Adipocyte (in vitro differentiated cells): ENCODE measurements at regions not wholly inside any gene's neighbourhood (a gene's known extent, or its start where the extent isn't known, plus 50 kb on each side); places are given as distances from the start of the nearest gene placed in this dataset.

Experiments
- DNase-seq: peaks from one replicate; pipeline ENCODE4 v3.0.0-alpha.2; 2015; ENCODE audit warnings: low read depth
- H3K27me3 ChIP-seq: replicated peaks from 2 replicates; pipeline ENCODE4 v1.7.0; 2013; ENCODE audit warnings: mild to moderate bottlenecking, low read length, moderate library complexity; ENCODE audit not compliant: control insufficient read depth, insufficient read depth
- H3K36me3 ChIP-seq: 2 replicates; pipeline ENCODE4 v1.7.0; 2013; ENCODE audit warnings: low read length, mild to moderate bottlenecking, moderate library complexity; ENCODE audit not compliant: control insufficient read depth, insufficient read depth, severe bottlenecking
- H3K4me1 ChIP-seq: 2 replicates; pipeline ENCODE4 v1.7.0; 2013; ENCODE audit warnings: mild to moderate bottlenecking, low read length, moderate library complexity; ENCODE audit not compliant: control insufficient read depth, insufficient read depth
- H3K4me3 ChIP-seq: 2 replicates; pipeline ENCODE4 v1.7.0; 2013; ENCODE audit warnings: mild to moderate bottlenecking, low read length, moderate library complexity
- H3K9ac ChIP-seq: 2 replicates; pipeline ENCODE4 v1.7.0; 2013; ENCODE audit warnings: mild to moderate bottlenecking, low read length, moderate library complexity
- H3K9me3 ChIP-seq: 2 replicates; pipeline ENCODE4 v1.7.0; 2013; ENCODE audit warnings: mild to moderate bottlenecking, low read length, moderate library complexity; ENCODE audit not compliant: control insufficient read depth

- no peaks in the 10 kb centered on the region for H3K36me3 ChIP-seq
- H3K4me3 ChIP-seq = no peak overlapping the region
- H3K9me3 ChIP-seq = no peaks in the 10 kb centered on the region
- no peak for DNase-seq
- no peak overlapping the region for H3K9ac ChIP-seq
- H3K27me3 ChIP-seq = no peaks in the 10 kb centered on the region
- no peaks in the 10 kb centered on the region for H3K4me1 ChIP-seq
Observed at GRCh38 chr7:93636276-93636675, 61.8 kb upstream of the CALCR start.

DNA sequence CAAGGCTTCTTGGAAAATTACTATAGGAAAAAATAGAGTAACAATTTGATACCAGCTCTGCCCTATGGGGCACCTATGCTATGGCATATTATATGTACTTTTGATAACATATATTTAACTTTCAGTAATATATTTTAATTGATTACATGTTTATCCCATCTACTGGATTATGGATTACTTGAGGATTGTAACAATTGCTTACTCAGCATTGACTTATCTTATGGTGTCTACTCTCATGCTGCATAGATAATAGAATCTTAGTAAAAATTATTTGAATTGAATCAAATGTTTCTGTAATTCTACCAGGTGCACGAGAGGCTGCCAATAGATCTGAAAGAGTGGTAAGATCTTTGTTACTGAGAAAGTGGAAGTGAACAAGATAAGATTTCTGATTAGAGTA is 57.8 kb upstream of the CALCR start:
- no peak for DNase-seq
- H3K9me3 ChIP-seq = peaks cover under 1% of the 10 kb centered on the region
- no peak overlapping the region for H3K4me3 ChIP-seq
- no peak overlapping the region for H3K9ac ChIP-seq
- no peaks in the 10 kb centered on the region for H3K27me3 ChIP-seq
- no peaks in the 10 kb centered on the region for H3K4me1 ChIP-seq
- no peaks in the 10 kb centered on the region for H3K36me3 ChIP-seq

GRCh38 chr7:93629291-93629801 is 54.8 kb upstream of the CALCR start:
- Histone ChIP-seq H3K36me3 (no peaks in the 10 kb centered on the region), H3K27me3 (no peaks in the 10 kb centered on the region), H3K9me3 (peaks cover 10% of the 10 kb centered on the region), H3K4me3 (no peak overlapping the region), H3K4me1 (no peaks in the 10 kb centered on the region), H3K9ac (no peak overlapping the region)
- DNase-seq = no peak

DNA sequence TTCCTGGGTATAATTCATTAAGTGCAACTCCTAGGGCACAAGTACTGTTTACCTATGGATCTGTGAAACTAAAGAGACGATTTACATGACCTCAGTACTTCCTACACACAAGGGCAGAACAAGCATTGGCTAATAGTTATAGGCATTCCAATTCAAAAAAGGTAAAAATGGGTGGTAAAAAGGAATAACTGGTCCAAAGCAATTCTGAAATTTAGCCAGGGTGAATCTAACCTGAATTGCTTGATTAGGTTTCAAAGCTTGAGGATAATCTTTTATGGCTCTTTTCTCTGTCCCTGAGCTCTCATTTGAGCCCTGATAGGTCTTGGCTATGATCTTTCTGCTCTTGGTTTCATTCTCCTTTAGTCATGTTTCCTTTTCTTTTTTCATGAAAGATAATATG is 52.3 kb upstream of the CALCR start:
- H3K9ac ChIP-seq = no peak overlapping the region
- no peaks in the 10 kb centered on the region for H3K4me1 ChIP-seq

More for the DNA sequence above, 52.3 kb upstream of the CALCR start:
- Histone ChIP-seq H3K27me3 (no peaks in the 10 kb centered on the region), H3K36me3 (no peaks in the 10 kb centered on the region), H3K9me3 (peaks cover 10% of the 10 kb centered on the region), H3K4me3 (no peak overlapping the region)
- DNase-seq = no peak
